Fibroblast of mammary gland (primary cell): ENCODE measurements at regions not wholly inside any gene's neighbourhood (a gene's known extent, or its start where the extent isn't known, plus 50 kb on each side); places are given as distances from the start of the nearest gene placed in this dataset.

Experiments
- DNase-seq: peaks from one replicate; pipeline ENCODE4 v3.0.0-alpha.2; 2010; ENCODE audit warnings: low read depth
- H3K4me3 ChIP-seq: 2 replicates; pipeline ENCODE4 v1.5.1; 2011; ENCODE audit warnings: low read depth, mild to moderate bottlenecking, low read length, moderate library complexity; ENCODE audit not compliant: control insufficient read depth
- TF ChIP-seq, protein P1 (sequence below): conservative IDR thresholded peaks from 2 replicates; pipeline ENCODE4 v1.5.1; 2011; ENCODE audit warnings: low read depth, low read length, inconsistent platforms; ENCODE audit not compliant: control insufficient read depth, insufficient read depth

DNA sequence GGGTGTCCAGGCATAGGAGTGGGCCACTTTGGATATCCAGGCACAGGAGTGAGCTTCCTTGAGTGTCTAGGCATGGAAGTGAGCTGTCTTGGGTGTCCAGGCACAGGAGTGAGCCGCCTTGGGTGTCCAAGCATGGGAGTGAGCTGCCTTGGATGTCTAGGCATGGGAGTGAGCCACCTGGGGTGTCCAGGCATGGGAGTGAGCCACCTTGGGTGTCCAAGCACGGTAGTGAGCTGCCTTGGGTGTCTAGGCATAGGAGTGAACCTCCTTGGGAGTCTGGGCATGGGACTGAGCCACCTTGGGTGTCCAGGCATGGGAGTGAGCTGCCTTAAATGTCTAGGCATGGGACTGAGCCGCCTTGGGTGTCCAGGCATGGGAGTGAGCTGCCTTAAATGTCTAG, 146.3 kb downstream of the C1orf94 start:
- H3K4me3 ChIP-seq: no peak overlapping the region
- TF ChIP-seq, protein P1, sequence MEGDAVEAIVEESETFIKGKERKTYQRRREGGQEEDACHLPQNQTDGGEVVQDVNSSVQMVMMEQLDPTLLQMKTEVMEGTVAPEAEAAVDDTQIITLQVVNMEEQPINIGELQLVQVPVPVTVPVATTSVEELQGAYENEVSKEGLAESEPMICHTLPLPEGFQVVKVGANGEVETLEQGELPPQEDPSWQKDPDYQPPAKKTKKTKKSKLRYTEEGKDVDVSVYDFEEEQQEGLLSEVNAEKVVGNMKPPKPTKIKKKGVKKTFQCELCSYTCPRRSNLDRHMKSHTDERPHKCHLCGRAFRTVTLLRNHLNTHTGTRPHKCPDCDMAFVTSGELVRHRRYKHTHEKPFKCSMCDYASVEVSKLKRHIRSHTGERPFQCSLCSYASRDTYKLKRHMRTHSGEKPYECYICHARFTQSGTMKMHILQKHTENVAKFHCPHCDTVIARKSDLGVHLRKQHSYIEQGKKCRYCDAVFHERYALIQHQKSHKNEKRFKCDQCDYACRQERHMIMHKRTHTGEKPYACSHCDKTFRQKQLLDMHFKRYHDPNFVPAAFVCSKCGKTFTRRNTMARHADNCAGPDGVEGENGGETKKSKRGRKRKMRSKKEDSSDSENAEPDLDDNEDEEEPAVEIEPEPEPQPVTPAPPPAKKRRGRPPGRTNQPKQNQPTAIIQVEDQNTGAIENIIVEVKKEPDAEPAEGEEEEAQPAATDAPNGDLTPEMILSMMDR: no peak
- DNase-seq: no peak

DNA sequence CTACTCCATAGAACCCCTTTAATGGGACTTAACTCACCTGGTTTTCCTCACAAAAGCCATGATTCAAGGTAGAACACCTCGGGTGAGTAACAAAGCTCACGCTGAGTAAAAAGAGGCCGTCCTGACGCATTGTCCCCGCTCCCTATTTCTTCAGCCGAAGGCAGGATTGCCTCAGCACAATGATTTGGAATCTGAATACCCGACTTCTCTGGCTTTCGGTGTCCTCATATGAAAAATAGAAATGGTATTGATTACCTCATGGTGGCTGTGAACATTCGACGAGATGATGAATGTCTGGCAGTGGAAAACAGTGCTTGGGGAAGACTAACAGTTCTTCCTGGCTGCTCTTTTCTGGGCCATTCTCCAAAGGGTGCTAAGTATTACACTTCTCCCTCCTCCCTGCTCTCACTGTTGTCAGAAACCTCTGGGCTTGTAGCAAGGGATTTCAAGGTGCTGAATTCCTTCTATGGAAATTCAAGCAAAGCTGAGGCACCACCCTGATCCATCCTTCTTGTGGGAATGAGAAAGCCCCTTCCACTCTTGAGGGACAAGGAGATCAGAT, 148.3 kb downstream of the C1orf94 start:
- no peak overlapping the region for H3K4me3 ChIP-seq
- DNase-seq: no peak
- TF ChIP-seq, protein P1: no peak

GRCh38 chr1:34328281-34328799, 151.6 kb downstream of the C1orf94 start:
- H3K4me3 ChIP-seq: no peak overlapping the region
- DNase-seq: no peak
- TF ChIP-seq, protein P1: no peak

GRCh38 chr1:34330061-34330460, 153.4 kb downstream of the C1orf94 start:
- no peak for DNase-seq
- no peak overlapping the region for H3K4me3 ChIP-seq
- TF ChIP-seq, protein P1: no peak

DNA sequence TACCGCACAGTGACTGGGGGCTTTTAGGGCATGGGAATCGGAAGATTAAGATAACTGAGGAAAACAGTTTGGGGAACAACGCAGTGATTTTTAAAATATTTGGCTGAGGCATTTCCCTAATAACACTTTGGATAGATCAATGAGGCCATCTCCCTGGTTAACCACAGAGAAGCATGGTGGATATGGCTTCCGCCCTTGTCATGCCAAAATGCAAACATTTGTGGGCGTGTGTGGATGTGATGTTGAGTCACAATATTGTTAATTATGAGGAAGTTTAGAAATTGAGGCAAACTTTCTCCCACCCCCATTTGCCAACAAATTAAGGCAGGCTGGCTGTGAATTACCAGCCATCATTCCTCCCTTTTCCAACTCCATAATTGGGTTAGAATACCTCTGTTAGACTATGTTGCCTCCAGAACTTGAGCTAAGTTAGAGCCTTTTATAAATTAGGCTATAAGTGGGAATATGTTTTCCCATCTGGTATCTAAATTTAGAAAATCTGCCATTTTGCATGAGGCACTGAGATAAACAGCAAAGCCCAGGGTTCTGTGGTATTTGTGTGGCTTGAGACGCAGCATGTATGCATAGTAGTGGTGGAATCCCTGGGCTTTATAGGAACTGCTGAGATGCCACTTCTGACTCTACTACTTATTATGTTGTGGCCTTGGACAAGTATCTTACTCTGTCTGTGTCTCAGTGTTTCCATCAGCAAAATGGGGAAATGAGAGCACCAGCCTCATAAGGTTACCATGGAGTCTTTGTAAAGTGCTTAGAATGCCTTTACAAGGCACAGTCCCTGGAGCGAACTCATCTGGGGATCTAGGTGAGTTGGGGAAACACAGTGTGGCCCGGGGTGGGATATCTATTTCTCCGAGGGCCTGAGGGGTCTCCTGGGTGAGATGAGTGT, 154.6 kb downstream of the C1orf94 start:
- no peak overlapping the region for H3K4me3 ChIP-seq
- DNase-seq: no peak
- TF ChIP-seq, protein P1: no peak

DNA sequence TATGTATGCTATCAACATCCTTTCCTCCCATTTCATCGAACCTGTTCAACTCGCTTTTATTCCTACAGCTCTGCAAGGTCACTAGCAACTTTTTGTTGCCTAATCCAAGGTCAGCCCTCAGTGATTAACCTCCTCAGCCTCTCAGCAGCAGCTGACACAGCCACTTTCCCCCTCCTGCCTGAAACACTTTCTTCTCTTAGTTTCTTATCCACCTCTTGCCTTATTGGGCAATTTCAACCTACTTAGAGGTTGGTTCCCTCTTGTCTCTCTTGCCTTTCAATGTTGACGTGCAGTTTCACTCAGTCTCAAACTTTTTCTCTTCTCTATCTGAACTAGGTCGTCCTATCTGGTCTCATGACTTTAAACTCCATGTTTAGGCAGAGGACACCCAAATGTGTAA, 156.3 kb downstream of the C1orf94 start:
- TF ChIP-seq, protein P1: no peak
- no peak for DNase-seq
- H3K4me3 ChIP-seq: no peak overlapping the region
